Embryonic facial prominence (tissue), 1 donor: ENCODE measurements at regions not wholly inside any gene's neighbourhood (a gene's known extent, or its start where the extent isn't known, plus 50 kb on each side); places are given as distances from the start of the nearest gene placed in this dataset.

Experiments
- DNase-seq: peaks from one replicate; pipeline ENCODE4 v3.0.0-alpha.2; 2016; ENCODE audit errors: extremely low spot score

DNA sequence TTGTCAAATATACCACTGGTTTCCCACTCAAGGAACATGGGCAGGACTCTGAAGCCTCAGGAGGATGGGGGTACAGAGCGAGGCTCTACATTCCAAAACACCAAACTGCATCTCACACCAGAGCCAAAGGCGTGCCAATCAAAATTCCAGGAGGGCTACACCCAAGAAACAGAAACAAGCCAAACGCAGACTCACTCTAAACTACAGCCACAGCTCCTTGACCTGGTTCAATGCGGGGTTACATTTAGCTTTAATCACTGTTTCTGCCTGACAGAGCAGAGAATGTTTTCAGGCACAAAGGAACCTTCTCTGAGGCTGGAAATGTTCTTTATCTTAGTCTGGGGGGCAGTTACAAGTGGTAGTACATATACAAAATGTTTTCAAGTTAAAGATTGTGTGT is 2121.5 kb upstream of the AGA start:
- DNase-seq = no peak

DNA sequence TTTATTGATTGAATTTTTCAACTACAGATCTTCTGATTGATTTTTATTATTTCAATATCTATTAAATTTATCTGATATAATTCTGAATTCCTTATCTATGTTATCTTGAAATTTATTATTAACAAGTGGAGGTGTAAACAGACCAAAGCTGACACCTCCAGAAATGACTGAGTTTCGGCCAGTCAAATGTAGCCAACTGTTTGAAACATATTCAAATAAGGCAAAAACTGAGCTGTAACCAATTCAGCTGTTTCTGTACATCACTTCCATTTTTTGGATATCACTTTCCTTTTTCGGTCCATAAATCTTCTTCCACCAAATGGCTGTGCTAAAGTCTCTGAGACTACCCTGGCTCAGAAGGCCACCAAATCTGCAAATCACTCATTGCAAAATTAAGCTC is 2127.3 kb upstream of the AGA start:
- DNase-seq = no peak

DNA sequence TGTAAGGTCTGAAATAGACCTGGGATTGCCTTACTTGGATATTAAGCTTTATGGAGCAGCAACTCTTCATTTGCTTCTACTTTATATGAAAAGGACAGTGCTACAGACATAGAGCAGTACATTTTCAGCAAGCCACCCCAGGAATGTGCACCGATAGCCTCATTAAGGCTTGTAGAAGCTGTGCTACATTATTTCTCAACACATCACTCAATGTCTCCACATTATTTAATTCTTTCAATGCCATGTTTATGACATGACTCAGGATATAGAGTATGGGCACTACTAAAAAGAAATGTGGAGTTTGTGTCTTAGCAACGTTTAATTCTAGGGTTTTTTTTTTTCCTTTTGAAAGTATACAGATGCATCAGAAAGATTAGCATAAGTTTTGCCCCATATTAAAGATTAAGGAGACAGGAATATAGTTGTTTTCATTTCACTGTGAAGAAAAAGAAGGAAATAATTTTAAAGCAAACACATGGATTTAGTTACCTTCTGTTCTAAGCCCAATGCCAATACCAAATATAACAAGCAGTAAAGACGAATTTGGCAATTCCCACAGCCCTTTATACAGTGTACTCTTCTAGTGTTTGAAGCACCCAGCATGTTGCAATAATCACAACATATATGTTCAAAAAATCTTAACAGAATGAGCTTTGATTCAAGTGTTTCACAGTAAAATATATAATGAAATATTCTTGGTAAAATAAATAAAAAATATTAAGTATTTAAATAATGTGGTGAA is 2140.1 kb upstream of the AGA start:
- no peak for DNase-seq

DNA sequence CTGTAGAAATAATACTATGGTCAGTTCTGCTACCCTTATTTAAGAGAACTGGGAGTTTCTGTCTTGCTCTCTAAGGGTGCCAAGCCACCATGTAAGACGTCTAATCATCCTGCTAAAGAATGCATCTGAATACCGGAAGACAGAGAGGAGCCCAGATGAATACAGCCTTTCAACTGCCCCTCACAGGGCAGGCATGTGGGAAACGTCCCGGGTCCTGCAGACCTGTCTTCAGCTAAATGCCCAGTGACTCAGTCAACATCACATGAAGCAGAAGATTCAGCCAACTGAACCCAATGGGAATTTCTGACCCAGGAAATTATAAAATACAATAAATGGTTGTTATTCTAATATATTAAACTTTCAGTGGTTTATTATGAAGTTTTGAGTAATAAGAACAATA is 2141.0 kb upstream of the AGA start:
- no peak for DNase-seq

DNA sequence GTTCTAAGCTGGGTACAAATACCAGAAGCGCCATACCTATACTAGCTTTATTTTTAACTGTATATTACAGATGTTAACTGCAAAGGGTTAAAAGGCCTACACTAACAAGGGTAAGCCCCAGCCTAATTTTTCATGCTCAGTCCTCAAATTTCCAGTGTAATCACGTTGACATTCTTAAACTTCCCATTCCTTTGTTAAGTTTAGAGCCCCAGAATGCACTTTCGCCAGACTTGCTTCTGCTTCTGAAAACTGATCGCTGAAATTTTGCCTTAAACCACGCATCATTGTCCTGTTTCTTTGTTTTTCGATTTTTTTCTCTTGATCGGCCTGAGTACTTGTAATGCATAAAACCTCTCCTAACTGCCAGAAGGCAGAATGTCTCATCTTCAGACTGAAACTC is 2141.9 kb upstream of the AGA start:
- no peak for DNase-seq

DNA sequence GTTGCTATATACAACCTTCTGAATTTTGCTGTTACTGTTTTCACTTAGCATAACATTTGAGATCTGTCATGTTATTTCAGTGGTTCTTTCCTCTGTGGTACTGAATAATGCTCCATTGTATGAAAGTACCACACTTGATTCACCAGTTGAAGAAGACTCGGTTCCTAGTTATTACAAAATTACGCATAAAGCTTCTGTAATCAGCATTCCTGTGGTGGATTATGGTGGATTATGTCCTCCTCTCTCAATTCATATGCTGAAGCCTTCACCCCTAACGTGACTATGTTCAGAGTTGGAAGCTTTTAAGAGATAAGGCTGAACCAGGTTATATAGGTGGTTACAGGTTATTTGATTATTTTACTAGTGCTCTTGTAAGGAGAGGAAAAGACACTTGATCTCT is 2143.5 kb upstream of the AGA start:
- DNase-seq = no peak

DNA sequence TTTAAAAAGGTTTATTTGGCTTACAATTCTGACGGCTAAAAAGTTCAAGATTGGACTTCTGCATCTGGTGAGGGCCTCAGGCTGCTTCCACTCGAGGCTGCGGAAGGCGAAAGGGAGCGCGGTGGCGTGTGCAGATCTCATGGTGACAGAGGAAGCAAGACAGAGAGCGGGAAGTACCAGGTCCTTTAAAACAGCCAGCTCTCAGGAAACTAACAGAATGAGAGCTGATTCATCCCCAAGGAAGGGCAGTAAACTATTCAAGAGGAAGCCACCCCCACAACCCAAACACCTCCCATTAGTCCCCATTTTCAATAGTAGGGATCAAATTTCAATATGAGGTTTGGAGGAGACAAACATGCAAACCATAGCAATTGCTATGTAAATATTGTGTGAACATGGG is 2144.2 kb upstream of the AGA start:
- DNase-seq = no peak

DNA sequence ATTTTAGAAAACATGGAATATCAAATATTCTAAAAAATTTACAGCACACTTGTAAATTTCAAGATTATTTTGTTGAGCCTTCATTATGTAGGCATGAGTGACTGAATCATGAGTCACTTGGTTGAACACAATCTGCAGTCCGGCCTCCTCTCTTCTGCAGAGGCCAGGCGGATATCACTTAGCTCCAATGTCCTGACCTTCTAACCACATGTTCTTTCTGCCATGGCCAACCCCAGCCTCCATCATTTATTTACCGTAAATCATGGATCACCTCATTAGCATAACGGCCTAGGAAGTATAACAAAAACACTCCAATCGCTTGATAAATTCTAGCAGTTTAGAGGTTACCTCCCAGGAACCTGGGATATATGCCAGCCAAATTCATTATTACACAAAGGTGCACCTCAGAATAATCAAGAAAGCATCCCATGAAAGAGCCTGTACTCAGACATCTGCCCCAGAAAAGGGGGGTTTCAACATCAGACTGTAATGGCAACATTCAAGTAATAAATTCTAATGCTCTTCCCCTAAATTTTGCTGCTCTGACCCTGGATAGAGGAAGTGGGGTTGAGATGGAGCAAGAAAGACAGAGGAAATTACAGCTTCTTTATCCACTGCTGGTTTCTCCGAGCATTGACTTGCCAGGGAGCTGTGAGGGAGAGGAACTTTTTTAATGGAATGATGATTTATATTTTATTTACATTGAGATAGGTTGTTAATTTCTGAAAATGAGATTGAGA is 2153.6 kb upstream of the AGA start:
- DNase-seq = no peak

DNA sequence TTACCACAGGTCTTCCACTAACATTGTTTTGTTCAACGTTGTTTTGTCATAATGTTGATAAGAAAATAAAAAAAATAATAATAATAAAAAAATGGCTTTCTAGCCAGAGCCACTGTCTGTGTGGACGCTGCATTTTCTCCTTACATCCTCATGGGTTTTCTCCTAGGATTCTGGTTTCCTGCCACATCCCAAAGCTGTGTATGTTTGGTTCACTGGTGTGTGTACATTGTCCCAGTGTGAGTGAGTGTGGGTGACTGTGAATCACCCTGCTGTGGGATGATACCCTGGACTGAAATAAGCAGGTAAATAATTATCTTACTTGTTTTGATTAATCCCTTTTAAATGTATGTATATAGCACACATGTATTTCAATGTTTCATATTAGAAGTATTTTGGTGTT is 2154.4 kb upstream of the AGA start:
- no peak for DNase-seq

DNA sequence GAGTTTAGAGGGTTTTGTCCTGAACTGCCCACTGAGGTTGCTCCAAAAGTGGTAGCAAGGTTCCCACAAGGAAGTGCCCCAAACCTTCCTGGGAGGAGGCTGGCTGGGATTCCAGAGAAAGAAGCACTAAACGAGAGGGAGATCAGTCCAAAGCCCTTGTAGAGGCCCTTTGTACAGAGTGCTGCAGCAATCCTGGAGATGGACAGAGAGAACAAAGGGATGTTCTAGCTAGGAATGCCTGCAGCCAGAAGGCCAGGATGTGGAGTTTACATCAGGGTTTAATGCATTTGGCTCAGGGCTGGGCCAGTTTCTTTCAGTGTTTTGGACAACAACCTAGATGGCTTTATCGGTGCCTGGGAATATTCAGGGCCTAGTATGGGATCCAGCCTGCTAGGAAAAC is 2155.1 kb upstream of the AGA start:
- DNase-seq = no peak

DNA sequence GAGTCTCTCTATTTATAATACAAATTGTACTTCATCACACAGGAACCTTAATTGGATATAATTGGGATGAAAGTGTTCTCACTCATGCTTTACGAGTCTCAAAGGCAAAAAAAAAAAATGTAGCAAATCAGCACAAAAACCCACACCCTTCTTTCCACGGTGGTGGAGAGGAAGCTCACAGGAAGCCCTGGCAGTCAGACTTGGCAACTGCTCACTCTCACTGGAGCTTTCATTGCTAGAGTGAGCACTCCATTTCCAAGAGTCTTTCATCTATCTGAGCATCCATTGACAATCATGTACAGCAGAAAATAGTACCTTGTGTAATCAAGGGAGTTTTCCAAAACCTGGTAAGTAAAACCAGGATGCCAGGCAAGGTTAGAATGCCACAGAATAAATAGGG is 2159.4 kb upstream of the AGA start:
- DNase-seq = no peak

DNA sequence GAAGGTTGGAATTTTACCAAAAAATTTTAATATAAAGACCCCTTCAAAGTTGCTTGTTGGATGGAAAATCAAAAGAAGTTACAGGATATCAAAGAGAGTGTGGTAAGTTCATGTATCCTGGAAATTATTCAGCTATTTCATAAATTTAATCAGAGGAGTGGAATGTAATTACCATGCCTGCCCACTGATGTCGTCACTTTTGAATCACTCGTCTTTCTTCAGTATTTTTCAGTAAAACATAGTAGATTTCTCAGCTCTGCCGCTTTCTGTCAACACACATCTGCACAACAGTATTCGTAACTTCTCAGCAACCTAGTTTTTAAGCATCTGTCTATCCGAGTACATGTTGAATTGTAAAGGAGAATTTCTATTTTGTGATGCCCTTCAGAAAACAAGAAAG is 2163.0 kb upstream of the AGA start:
- DNase-seq = no peak

DNA sequence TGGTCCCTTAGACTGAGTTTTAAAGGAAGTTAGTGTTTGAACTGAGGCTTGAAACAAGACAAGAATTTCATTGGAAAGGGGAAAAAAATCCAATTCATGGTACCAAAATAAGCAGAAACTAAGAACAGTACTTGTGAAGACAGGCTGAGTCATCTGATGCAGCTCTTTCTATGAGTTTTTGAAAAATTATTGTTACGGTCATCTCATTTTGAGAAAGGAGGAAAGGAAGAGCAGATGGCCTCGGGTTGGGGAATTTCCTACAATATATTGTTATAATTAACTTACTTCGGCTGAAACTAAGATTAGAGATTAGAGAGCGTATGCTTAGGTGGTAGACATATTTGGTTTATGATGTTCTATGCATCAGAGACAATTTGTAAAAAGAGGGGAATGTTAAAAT is 2164.8 kb upstream of the AGA start:
- DNase-seq = no peak

DNA sequence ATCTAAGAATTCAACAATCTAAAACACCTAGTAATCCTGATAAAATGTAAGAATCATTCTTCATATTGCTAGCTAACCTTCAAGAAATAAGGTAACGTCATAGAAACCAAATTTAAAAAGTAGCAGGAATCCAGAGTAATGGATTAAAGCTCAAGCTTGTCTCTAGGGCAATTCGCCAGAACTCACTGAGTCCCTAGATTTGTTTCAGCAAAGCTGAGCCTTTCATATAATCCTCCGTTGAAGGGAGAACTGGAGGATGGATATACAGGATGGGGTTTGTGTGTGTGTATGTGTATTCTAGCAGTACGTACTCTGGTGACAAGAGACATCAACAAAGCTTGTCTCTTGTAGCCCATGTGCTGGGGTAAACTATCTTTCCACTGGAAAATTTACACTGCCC is 2173.5 kb upstream of the AGA start:
- DNase-seq = no peak

DNA sequence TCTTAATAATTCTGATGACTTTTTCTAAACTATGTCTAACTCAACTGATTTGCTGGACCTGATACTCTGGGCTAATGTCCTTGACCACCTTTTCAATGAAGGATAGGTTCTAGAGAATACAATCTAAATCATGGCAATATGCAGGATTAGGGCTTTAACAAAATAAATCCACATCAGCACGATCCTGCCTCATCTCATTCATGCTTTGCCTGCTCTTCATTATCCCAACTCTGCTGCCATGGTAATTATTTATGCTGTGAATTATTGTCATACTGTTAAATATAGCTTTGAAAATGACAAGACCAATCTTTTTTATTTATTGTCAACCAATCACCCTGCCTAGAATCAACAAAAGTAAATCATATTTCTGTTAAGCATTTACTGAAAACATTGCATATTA is 2176.7 kb upstream of the AGA start:
- DNase-seq = no peak

DNA sequence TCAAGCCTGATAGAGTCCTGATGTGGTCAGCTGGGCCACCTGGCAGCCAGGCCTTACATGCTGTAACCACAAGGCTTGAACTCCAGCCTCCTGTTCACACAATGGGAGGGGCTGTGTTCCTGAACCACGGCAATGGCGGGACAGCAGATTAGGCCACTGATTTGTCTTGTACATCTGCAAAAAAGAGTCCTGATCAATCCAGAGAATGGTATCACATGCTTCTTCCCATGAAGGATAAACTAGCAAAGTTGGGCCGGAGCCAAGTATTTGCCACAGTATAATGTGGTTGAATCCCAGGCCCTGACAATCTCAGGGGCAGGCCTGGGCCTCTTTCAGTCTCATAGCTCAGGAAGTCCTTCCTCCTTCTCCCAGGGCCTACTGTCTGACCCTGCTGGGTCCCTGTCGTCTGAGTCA is 2182.5 kb upstream of the AGA start:
- DNase-seq = no peak

DNA sequence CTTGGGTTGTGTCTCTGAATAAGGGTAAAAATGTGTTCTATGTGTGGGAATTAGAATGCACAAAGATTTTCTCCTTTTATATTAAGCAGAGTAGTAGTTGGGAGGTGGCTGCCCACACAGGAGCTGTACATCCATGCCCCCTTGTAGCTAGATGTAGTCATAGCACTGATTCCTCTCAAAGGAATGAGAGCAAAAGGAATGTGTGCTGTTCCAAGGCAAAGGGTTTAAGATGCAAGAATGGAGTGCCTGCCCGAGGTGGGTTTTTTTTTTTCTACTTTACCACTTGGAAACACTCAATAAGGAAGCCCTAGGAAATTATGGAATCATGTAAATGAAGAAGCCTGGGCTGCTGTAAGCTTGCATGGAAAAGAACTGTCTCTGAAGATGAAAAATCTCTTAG is 2183.2 kb upstream of the AGA start:
- no peak for DNase-seq

DNA sequence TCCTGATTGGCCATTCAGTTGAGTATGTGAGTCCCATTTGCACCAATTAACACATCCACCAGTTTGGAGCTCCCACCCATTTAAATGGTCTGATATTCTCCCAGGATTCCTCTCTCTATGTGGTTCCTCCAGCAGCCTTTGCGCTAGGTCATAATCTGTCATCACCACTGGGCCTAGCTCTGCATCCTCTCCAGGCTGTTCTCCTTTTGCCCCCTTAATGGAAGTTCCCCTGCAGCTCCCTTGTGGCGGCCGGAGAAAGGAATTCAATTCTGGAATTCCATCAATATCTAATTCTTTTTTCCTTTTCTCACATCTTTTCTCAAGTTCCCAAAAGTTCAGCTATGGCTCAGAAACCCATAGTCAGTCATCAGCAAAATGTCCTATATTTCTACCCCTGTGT is 2184.4 kb upstream of the AGA start:
- DNase-seq = no peak

DNA sequence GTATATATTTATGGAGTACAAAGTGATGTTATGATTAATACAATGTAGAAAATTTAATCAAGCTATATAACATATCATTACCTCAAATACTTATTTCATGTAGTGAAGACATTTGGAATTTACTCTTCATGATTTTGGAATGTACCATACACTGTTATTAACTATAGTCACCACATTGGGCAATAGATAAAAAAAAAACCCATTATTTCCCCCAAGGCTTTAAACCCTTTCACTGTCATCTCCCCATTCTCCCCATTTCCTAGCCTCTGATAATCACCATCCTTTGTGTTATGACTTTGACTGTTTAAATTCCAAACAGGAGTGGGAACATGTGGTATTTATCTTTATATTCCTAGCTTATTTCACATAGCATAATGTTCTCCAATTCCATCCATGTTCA is 2189.1 kb upstream of the AGA start:
- DNase-seq = peak; percentile 25

DNA sequence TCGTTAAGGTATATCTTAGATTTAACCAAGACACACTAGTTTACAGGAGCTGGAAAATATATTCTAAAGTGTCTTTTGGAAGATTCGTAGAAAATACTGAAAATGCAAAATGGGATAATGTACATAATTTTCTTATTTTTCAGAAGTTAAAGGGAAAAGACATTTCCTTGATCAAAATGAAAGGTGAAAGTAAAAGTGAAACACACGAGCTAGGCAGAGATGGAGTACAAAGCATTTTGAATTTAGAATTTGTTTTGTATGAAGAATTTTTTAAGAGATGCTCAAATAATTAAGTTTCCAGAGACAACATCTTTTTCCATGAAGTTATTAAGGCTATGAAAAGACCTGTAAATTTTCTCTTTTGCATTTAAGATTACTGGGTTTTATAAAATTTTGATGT is 2192.6 kb upstream of the AGA start:
- DNase-seq = no peak

DNA sequence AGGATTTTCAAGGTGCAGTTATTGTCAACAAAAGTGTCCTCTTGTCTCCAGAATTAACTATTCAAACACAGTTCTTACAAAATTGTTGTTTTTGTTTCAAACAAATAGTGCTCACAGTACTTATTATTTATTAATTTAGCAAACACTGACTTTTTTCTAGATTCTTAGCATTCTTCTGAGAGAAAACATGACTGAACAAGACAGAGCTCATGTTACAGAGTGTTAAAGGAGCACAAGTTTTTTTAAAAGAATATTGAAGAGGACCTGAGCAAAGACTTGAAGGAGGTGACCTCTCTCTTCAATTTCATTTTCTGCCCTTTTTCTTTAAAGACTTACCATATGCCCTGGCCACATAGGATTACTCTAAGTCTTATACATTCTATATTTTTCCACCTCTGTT is 2220.3 kb upstream of the AGA start:
- DNase-seq = no peak

DNA sequence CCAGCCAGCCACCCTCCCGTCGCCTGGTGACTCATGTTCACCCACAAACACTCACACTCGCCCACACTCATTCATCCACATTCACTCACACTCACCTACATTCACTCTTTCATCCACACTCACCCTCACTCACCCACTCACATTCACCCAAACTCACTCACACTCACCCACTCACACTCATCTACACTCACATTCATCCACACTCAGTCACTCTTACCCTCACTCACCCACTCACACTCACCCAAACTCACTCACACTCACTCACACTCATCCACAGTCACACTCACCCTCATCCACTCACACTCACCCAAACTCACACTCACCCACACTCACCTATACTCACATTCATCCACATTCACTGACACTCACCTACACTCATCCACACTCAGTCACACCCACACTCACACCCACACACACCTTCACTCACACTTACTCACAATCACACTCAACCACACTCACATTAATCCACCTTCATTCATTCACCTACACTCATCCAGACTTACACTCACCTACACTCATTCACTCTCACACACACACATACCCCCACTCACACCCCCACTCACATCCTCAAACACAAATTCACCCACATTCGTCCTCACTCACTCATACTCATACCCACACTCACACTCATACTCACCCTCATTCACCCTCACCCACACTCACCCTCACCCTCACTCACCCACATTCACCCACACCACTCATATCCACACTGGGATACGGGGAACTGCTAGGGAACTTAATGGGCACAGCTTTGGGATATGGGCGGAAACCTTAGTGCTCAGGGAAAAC is 2221.6 kb upstream of the AGA start:
- no peak for DNase-seq

DNA sequence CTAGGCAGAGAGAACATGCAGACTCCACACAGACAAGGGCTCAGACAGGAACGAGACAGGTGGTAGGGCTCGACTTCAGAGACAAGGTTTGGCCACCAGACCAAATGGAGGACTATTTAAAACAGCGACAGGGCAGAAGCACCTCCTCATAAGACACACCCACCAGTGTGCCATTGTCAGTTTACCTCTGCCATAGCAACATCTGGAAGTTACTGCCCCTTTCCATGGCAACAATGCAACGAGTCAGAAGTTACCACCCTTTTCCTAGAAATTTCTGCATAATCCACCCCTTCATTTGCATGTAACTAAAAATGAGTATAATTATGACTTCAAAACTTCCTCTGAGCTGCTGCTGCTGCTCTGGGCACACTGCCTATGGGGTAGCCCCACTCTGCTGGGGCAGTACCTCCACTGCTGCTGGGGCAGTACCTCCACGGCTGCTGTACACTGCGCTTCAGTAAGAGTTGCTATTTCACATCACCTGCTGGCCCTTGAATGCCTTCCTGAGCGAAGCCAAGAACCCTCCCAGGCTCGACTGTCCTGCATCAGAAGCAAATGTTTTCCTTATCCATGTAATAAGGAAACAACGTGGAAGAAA is 2222.3 kb upstream of the AGA start:
- DNase-seq = no peak
